ENCODE measurements at regions not wholly inside any gene's neighbourhood (a gene's known extent, or its start where the extent isn't known, plus 50 kb on each side); places are given as distances from the start of the nearest gene placed in this dataset.

DNA sequence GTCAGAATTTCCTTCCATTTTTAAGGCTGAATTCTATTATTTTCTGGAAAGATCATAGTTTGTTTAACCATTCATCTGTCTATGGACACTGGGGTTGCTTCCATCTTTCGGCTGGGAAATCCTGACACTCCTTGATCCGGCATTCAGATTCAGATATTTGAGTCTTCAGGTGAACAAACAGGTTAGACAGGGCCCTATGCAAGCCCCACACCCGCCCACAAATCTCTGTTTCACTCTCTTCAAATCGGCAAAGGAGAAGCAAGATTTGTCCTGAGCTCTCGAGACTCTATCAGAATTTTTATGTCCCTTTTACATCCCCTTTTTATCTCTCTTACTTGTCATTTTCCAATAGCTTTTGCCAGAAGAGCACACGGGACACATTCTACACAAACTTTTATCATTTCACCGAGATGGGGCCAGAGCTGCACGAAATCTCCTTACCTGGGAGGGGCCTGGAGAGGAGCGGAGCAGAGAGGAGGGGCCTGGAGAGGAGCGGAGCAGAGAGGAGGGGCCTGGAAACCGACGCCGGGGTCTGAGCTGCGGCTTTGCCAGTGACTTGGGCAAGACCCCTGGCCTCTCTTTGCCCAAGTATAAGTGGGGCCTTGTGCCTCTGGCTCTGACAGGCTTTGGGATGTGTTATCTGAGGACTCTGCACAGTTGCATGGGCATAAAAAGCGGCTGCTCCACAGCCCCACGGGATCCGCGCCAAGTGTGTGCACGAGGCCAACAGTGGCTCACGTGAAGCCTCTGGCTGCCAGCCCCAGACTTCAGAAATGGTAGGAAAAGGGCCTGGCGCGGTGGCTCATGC lies 54.3 kb upstream of the RBFOX3 start:
- TF ChIP-seq, protein P1, sequence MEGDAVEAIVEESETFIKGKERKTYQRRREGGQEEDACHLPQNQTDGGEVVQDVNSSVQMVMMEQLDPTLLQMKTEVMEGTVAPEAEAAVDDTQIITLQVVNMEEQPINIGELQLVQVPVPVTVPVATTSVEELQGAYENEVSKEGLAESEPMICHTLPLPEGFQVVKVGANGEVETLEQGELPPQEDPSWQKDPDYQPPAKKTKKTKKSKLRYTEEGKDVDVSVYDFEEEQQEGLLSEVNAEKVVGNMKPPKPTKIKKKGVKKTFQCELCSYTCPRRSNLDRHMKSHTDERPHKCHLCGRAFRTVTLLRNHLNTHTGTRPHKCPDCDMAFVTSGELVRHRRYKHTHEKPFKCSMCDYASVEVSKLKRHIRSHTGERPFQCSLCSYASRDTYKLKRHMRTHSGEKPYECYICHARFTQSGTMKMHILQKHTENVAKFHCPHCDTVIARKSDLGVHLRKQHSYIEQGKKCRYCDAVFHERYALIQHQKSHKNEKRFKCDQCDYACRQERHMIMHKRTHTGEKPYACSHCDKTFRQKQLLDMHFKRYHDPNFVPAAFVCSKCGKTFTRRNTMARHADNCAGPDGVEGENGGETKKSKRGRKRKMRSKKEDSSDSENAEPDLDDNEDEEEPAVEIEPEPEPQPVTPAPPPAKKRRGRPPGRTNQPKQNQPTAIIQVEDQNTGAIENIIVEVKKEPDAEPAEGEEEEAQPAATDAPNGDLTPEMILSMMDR (IDR thresholded peaks at IDR 0.05): no peak
- no peak for TF ChIP-seq POLR2A (IDR thresholded peaks at IDR 0.05)

All from breast epithelium (tissue), 3 donors.